Ishikawa (cell line): ENCODE measurements at regions not wholly inside any gene's neighbourhood (a gene's known extent, or its start where the extent isn't known, plus 50 kb on each side); places are given as distances from the start of the nearest gene placed in this dataset.

Experiments used
- CREB1 ChIP-seq: IDR thresholded peaks from 2 replicates; pipeline ENCODE4 v1.6.1; 2012; ENCODE audit warnings: low read depth
- TEAD4 ChIP-seq: IDR thresholded peaks from 2 replicates; pipeline ENCODE4 v1.6.1; 2012

DNA sequence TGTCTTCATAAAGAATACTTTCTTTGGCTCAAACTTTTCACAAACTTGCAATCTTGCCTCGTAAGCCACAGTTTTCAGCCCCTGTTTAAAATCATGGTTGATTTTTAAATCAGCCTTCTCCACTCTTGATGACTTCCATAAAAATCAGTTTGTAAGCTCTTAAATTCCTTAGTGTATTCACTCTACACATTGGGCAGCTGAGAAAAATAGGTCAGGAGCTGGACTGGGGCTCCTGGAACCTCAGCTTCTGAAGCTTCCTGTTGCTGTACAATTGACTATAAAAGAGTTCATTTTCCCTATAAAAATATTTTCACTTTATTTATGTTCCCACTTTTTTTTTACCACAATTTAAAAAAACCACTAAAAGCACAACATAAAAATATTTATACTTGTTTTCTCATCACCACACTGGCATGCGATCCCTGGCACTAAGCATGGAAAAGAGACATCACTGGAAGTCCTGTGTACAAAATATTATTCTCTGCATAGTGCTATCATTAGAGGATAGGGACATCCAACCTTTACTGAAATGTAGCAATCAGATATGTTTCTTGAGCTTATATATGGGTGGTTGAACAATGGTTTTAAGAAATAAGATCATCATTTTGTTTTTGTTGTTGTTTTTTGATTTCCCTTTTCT is 345.7 kb downstream of the FBXO8 start:
- no peak for TF ChIP-seq TEAD4
- TF ChIP-seq CREB1: no peak
